ENCODE measurements at regions not wholly inside any gene's neighbourhood (a gene's known extent, or its start where the extent isn't known, plus 50 kb on each side); places are given as distances from the start of the nearest gene placed in this dataset.
A peak's percentile ranks its signal among the peaks of the same experiment; 100 is the strongest.
"Not testable (repeated sequence)": the region's sequence is repeated elsewhere in the genome, so short reads cannot be mapped to it uniquely, and the experiment has no call there.

GRCh38 chr18:70620837-70621612, 332.2 kb downstream of the SOCS6 start:
- intact Hi-C loops (cut with micrococcal nuclease), result no loop called here
- no peak for DNase-seq
- Mint-ChIP-seq H3K4me1 (peaks cover 17% of the 10 kb centered on the region), H3K27ac (no peak overlapping the region), H3K4me3 (peak overlapping the region; percentile 79), H3K36me3 (ENCODE audit: low read depth) (no peaks in the 10 kb centered on the region), H3K9me3 (no peaks in the 10 kb centered on the region), H3K27me3 (no peaks in the 10 kb centered on the region)

GRCh38 chr18:70617020-70617763, 328.3 kb downstream of the SOCS6 start:
- H3K4me1 Mint-ChIP-seq, result peaks cover 13% of the 10 kb centered on the region
- no peak overlapping the region for H3K4me3 Mint-ChIP-seq
- no peaks in the 10 kb centered on the region for H3K9me3 Mint-ChIP-seq
- intact Hi-C loops (cut with micrococcal nuclease), result no loop called here
- no peaks in the 10 kb centered on the region for H3K36me3 Mint-ChIP-seq (ENCODE audit: low read depth)
- H3K27me3 Mint-ChIP-seq, result no peaks in the 10 kb centered on the region
- H3K27ac Mint-ChIP-seq, result no peak overlapping the region
- DNase-seq, result no peak

- Mint-ChIP-seq H3K27ac (no peak overlapping the region), H3K4me3 (no peak overlapping the region), H3K9me3 (no peaks in the 10 kb centered on the region), H3K4me1 (no peaks in the 10 kb centered on the region), H3K36me3 (ENCODE audit: low read depth) (no peaks in the 10 kb centered on the region), H3K27me3 (no peaks in the 10 kb centered on the region)
- no peak for DNase-seq
- intact Hi-C loops (cut with micrococcal nuclease), result no loop called here
Observed at GRCh38 chr18:70600225-70600925, 311.5 kb downstream of the SOCS6 start.

- no peak overlapping the region for H3K27ac Mint-ChIP-seq
- no peaks in the 10 kb centered on the region for H3K36me3 Mint-ChIP-seq (ENCODE audit: low read depth)
- no peaks in the 10 kb centered on the region for H3K4me1 Mint-ChIP-seq
- no peak for DNase-seq
- no peak overlapping the region for H3K4me3 Mint-ChIP-seq
- H3K9me3 Mint-ChIP-seq, result no peaks in the 10 kb centered on the region
- intact Hi-C loops (cut with micrococcal nuclease), result loop anchor here (10.0 kb wide), 1 partner anchor 1186 kb away; no protein-coding TSS in a partner anchor
- H3K27me3 Mint-ChIP-seq, result no peaks in the 10 kb centered on the region
Observed at GRCh38 chr18:70598406-70598805, 309.6 kb downstream of the SOCS6 start.

GRCh38 chr18:70582981-70583380, 294.1 kb downstream of the SOCS6 start:
- H3K4me3 Mint-ChIP-seq, result no peak overlapping the region
- H3K27ac Mint-ChIP-seq, result no peak overlapping the region
- H3K36me3 Mint-ChIP-seq (ENCODE audit: low read depth), result no peaks in the 10 kb centered on the region
- H3K9me3 Mint-ChIP-seq, result no peaks in the 10 kb centered on the region
- H3K4me1 Mint-ChIP-seq, result no peaks in the 10 kb centered on the region
- H3K27me3 Mint-ChIP-seq, result no peaks in the 10 kb centered on the region
- no peak for DNase-seq
- intact Hi-C loops (cut with micrococcal nuclease), result no loop called here

- no peak overlapping the region for H3K4me3 Mint-ChIP-seq
- DNase-seq, result no peak
- H3K27ac Mint-ChIP-seq, result no peak overlapping the region
- no peaks in the 10 kb centered on the region for H3K4me1 Mint-ChIP-seq
- no peaks in the 10 kb centered on the region for H3K27me3 Mint-ChIP-seq
- H3K36me3 Mint-ChIP-seq (ENCODE audit: low read depth), result no peaks in the 10 kb centered on the region
- intact Hi-C loops (cut with micrococcal nuclease), result no loop called here
- peaks cover 5% of the 10 kb centered on the region for H3K9me3 Mint-ChIP-seq
Observed at GRCh38 chr18:70578480-70578879, 289.6 kb downstream of the SOCS6 start.

GRCh38 chr18:70577023-70577420, 288.2 kb downstream of the SOCS6 start:
- intact Hi-C loops (cut with micrococcal nuclease), result no loop called here
- no peaks in the 10 kb centered on the region for H3K27me3 Mint-ChIP-seq
- DNase-seq, result no peak
- H3K9me3 Mint-ChIP-seq, result peaks cover 5% of the 10 kb centered on the region
- H3K4me1 Mint-ChIP-seq, result no peaks in the 10 kb centered on the region
- no peaks in the 10 kb centered on the region for H3K36me3 Mint-ChIP-seq (ENCODE audit: low read depth)
- no peak overlapping the region for H3K4me3 Mint-ChIP-seq
- H3K27ac Mint-ChIP-seq, result no peak overlapping the region

GRCh38 chr18:70576276-70577022, 287.6 kb downstream of the SOCS6 start:
- no peak overlapping the region for H3K4me3 Mint-ChIP-seq
- H3K36me3 Mint-ChIP-seq (ENCODE audit: low read depth), result no peaks in the 10 kb centered on the region
- DNase-seq, result no peak
- no peaks in the 10 kb centered on the region for H3K27me3 Mint-ChIP-seq
- intact Hi-C loops (cut with micrococcal nuclease), result no loop called here
- H3K9me3 Mint-ChIP-seq, result peaks cover 5% of the 10 kb centered on the region
- H3K4me1 Mint-ChIP-seq, result no peaks in the 10 kb centered on the region
- H3K27ac Mint-ChIP-seq, result no peak overlapping the region

- intact Hi-C loops (cut with micrococcal nuclease); H3K27me3 Mint-ChIP-seq; H3K9me3 Mint-ChIP-seq; DNase-seq; H3K4me3 Mint-ChIP-seq; H3K36me3 Mint-ChIP-seq (ENCODE audit: low read depth); H3K27ac Mint-ChIP-seq; H3K4me1 Mint-ChIP-seq: not testable (repeated sequence)
Observed at GRCh38 chr18:70574951-70575350, 286.1 kb downstream of the SOCS6 start.

- H3K9me3 Mint-ChIP-seq; H3K4me1 Mint-ChIP-seq; H3K27ac Mint-ChIP-seq; DNase-seq; H3K27me3 Mint-ChIP-seq; H3K4me3 Mint-ChIP-seq; intact Hi-C loops (cut with micrococcal nuclease); H3K36me3 Mint-ChIP-seq (ENCODE audit: low read depth): not testable (repeated sequence)
Observed at GRCh38 chr18:70569647-70570046, 280.8 kb downstream of the SOCS6 start.

- H3K4me1 Mint-ChIP-seq, result no peaks in the 10 kb centered on the region
- no peak overlapping the region for H3K27ac Mint-ChIP-seq
- no peaks in the 10 kb centered on the region for H3K27me3 Mint-ChIP-seq
- intact Hi-C loops (cut with micrococcal nuclease), result no loop called here
- no peaks in the 10 kb centered on the region for H3K36me3 Mint-ChIP-seq (ENCODE audit: low read depth)
- no peak overlapping the region for H3K4me3 Mint-ChIP-seq
- H3K9me3 Mint-ChIP-seq, result no peaks in the 10 kb centered on the region
- DNase-seq, result no peak
Observed at GRCh38 chr18:70559446-70559845, 270.6 kb downstream of the SOCS6 start.

- no peak for DNase-seq
- no peaks in the 10 kb centered on the region for H3K4me1 Mint-ChIP-seq
- no peak overlapping the region for H3K27ac Mint-ChIP-seq
- H3K9me3 Mint-ChIP-seq, result no peaks in the 10 kb centered on the region
- H3K36me3 Mint-ChIP-seq (ENCODE audit: low read depth), result no peaks in the 10 kb centered on the region
- H3K4me3 Mint-ChIP-seq, result no peak overlapping the region
- intact Hi-C loops (cut with micrococcal nuclease), result no loop called here
- no peaks in the 10 kb centered on the region for H3K27me3 Mint-ChIP-seq
Observed at GRCh38 chr18:70558371-70558770, 269.5 kb downstream of the SOCS6 start.

GRCh38 chr18:70554854-70555445, 266.1 kb downstream of the SOCS6 start:
- no peak overlapping the region for H3K4me3 Mint-ChIP-seq
- DNase-seq, result no peak
- H3K27me3 Mint-ChIP-seq, result no peaks in the 10 kb centered on the region
- intact Hi-C loops (cut with micrococcal nuclease), result no loop called here
- no peak overlapping the region for H3K27ac Mint-ChIP-seq
- no peaks in the 10 kb centered on the region for H3K36me3 Mint-ChIP-seq (ENCODE audit: low read depth)
- H3K9me3 Mint-ChIP-seq, result no peaks in the 10 kb centered on the region
- no peaks in the 10 kb centered on the region for H3K4me1 Mint-ChIP-seq

Measured in activated CD4-positive, alpha-beta T cell treated with anti-CD3 and anti-CD28 coated beads, Interleukin-2, amount 10 ng/mL, durations not matched to agents 24 days and 14 days (primary cell).